ENCODE measurements at regions not wholly inside any gene's neighbourhood (a gene's known extent, or its start where the extent isn't known, plus 50 kb on each side); places are given as distances from the start of the nearest gene placed in this dataset.

GRCh38 chr16:64304951-64305350 lies 816.9 kb downstream of the CDH11 start:
- no peak for TF ChIP-seq CTCF (conservative IDR thresholded peaks at IDR 0.05)
- no peak for TF ChIP-seq ZFX (IDR thresholded peaks at IDR 0.05)

Measured in C4-2B (cell line).